A673 (cell line): ENCODE measurements at regions not wholly inside any gene's neighbourhood (a gene's known extent, or its start where the extent isn't known, plus 50 kb on each side); places are given as distances from the start of the nearest gene placed in this dataset.

ENCODE experiments used
- BruUV-seq: library from RNA; stranded (reverse); fragments of 400-500 nt; replicated peaks from 2 replicates; lab custom pipeline; 2021; lab: Mats Ljungman, UMichigan
- CTCF ChIA-PET: fragments of 300-600 bp; sonication (Branson Sonifier 250); formaldehyde crosslinking; loops from one replicate; lab custom pipeline; 2022; ENCODE audit warnings: antibody characterized with exemption; lab: Charles Lee
- POLR2A ChIA-PET: fragments of 300-600 bp; sonication (Branson Sonifier 250); formaldehyde crosslinking; loops from one replicate; lab custom pipeline; 2022; ENCODE audit warnings: antibody characterized with exemption; ENCODE audit not compliant: low non-redundant PET; lab: Charles Lee
- DNase-seq: peaks from one replicate; pipeline ENCODE4 v3.0.0-alpha.2; 2015; ENCODE audit warnings: low spot score
- H3K27ac ChIP-seq: fragments of 200-600 bp; sonication (generic); 2 replicates; pipeline ENCODE4 v1.5.1; 2016; ENCODE audit warnings: mixed run types, low read depth, mild to moderate bottlenecking, mixed read lengths, antibody characterized with exemption, low read length; ENCODE audit not compliant: poor library complexity, severe bottlenecking
- H3K27me3 ChIP-seq: fragments of 200-600 bp; sonication (generic); replicated peaks from 2 replicates; pipeline ENCODE4 v1.6.1; 2017; ENCODE audit warnings: mixed run types, low read depth, mild to moderate bottlenecking, mixed read lengths, antibody characterized with exemption, low read length; ENCODE audit not compliant: insufficient read depth, poor library complexity
- H3K36me3 ChIP-seq: fragments of 200-600 bp; sonication (generic); 2 replicates; pipeline ENCODE4 v1.6.1; 2016; ENCODE audit warnings: mixed run types, mild to moderate bottlenecking, mixed read lengths, antibody characterized with exemption, low read length; ENCODE audit not compliant: insufficient read depth, poor library complexity, severe bottlenecking
- H3K4me1 ChIP-seq: fragments of 200-600 bp; sonication (generic); 2 replicates; pipeline ENCODE4 v1.6.1; 2017; ENCODE audit warnings: mixed run types, mild to moderate bottlenecking, mixed read lengths, antibody characterized with exemption, low read length; ENCODE audit not compliant: insufficient read depth, poor library complexity, severe bottlenecking
- H3K4me3 ChIP-seq: fragments of 200-600 bp; sonication (generic); 2 replicates; pipeline ENCODE4 v1.5.1; 2016; ENCODE audit warnings: low read depth, mixed run types, mild to moderate bottlenecking, mixed read lengths, low read length; ENCODE audit not compliant: poor library complexity, severe bottlenecking
- H3K9me3 ChIP-seq: fragments of 200-600 bp; sonication (generic); 2 replicates; pipeline ENCODE4 v1.6.1; 2016; ENCODE audit warnings: mixed run types, low read depth, mild to moderate bottlenecking, mixed read lengths, antibody characterized with exemption, low read length; ENCODE audit not compliant: poor library complexity, severe bottlenecking
- CTCF ChIP-seq: fragments of 300-800, 200-600 bp; sonication (generic); conservative IDR thresholded peaks from 2 replicates; pipeline ENCODE4 v1.5.1; 2017; ENCODE audit warnings: low read depth, mild to moderate bottlenecking, antibody characterized with exemption, low read length, moderate library complexity, mixed read lengths
- EZH2 ChIP-seq: fragments of 200-600 bp; sonication (generic); IDR thresholded peaks from 2 replicates; pipeline ENCODE4 v1.6.1; 2017; ENCODE audit warnings: borderline replicate concordance, low read depth, mild to moderate bottlenecking, mixed read lengths, antibody characterized with exemption, low read length; ENCODE audit not compliant: poor library complexity, severe bottlenecking
- intact Hi-C: fragments of 100-400 bp; cut with micrococcal nuclease; formaldehyde crosslinking; loops from one replicate; pipeline ENCODE4 v1.10.0; 2022; ENCODE audit not compliant: unreplicated experiment

DNA sequence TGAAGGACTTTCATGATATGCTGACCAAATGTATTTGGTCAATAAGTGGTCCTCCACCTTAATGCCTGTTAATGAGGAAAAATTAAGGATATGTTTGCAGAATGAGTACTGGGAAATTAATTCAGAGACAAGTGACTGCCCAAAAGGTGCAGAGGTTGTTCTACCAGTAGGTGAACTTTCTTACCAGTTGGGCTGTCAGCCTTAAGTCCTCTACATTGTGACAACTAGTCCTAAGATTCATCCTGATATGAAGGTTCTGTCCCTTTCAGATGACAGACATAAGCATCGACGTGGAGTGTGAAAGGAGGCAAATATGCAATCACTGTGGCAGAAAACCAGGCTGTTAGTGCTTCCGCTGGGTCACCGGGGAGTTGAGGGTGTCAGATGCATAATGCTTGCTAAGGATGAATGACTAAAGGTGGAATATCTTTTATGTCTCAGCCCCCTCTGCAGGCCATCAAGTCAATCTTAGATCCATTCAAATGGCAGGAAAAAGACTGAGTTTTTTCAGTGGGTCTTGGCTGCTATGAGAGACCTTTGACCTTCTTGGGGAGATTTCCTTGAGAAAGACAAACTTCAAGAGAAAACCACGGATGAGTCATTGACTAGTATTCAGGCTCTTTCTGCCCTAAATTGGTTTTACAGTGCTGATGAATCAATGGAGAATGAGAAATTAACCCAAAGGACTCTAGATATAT is 226.0 kb downstream of the TPBG start:
- Histone ChIP-seq H3K36me3 (no peaks in the 10 kb centered on the region), H3K4me3 (no peak overlapping the region), H3K9me3 (no peaks in the 10 kb centered on the region), H3K4me1 (no peaks in the 10 kb centered on the region), H3K27ac (no peak overlapping the region), H3K27me3 (no peaks in the 10 kb centered on the region)
- BruUV-seq, result no TSS peak
- ChIA-PET CTCF (no interaction called here), POLR2A (no interaction called here)
- intact Hi-C loops, result loop anchor here (5.0 kb wide), 1 partner anchor 317 kb away; no protein-coding TSS in a partner anchor
- TF ChIP-seq EZH2, result no peak
- TF ChIP-seq CTCF, result peak; percentile 51; the same call in 1 of the 2 replicates
- peak; percentile 74 for DNase-seq

DNA sequence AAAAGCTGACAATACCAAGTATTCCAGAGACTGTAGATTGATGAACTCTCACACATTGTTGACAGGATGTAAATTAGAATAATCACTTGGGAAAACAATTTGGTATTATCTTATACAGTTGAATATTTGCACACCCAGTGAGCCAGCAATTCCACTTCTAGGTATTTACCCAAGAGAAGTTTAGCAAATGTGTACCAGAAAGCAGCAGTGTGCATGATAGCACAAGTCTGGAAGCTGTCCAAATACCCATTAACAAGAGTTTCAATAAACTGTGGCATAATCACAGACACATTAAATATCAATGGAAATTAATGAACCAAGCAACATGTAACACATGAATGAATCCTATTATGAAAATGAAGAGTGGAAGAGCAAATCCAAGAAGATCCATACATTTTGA is 233.6 kb downstream of the TPBG start:
- ChIA-PET POLR2A (no interaction called here), CTCF (no interaction called here)
- no peak overlapping the region for H3K27ac ChIP-seq
- TF ChIP-seq CTCF (no peak), EZH2 (no peak)
- no TSS peak for BruUV-seq
- H3K27me3 ChIP-seq, result no peaks in the 10 kb centered on the region
- no peaks in the 10 kb centered on the region for H3K9me3 ChIP-seq
- no peaks in the 10 kb centered on the region for H3K36me3 ChIP-seq
- peak; percentile 39 for DNase-seq
- peaks cover 23% of the 10 kb centered on the region for H3K4me1 ChIP-seq
- H3K4me3 ChIP-seq, result no peak overlapping the region
- intact Hi-C loops, result no loop called here

- Histone ChIP-seq H3K36me3 (no peaks in the 10 kb centered on the region), H3K4me3 (no peak overlapping the region), H3K4me1 (peaks cover 12% of the 10 kb centered on the region), H3K27me3 (no peaks in the 10 kb centered on the region), H3K27ac (no peak overlapping the region), H3K9me3 (no peaks in the 10 kb centered on the region)
- POLR2A ChIA-PET, result no interaction called here
- TF ChIP-seq EZH2 (no peak), CTCF (no peak)
- no TSS peak for BruUV-seq
- CTCF ChIA-PET, result no interaction called here
- DNase-seq, result no peak
- intact Hi-C loops, result no loop called here
These were observed 239.2 kb downstream of the TPBG start for GRCh38 chr6:82602776-82603175.
